Umbilical cord (tissue), 1 donor: ENCODE measurements at regions not wholly inside any gene's neighbourhood (a gene's known extent, or its start where the extent isn't known, plus 50 kb on each side); places are given as distances from the start of the nearest gene placed in this dataset.
"Not testable (repeated sequence)": the region's sequence is repeated elsewhere in the genome, so short reads cannot be mapped to it uniquely, and the experiment has no call there.

ENCODE experiments used
- DNase-seq: peaks from one replicate; pipeline ENCODE4 v3.0.0-alpha.2; 2015; ENCODE audit warnings: low spot score

DNA sequence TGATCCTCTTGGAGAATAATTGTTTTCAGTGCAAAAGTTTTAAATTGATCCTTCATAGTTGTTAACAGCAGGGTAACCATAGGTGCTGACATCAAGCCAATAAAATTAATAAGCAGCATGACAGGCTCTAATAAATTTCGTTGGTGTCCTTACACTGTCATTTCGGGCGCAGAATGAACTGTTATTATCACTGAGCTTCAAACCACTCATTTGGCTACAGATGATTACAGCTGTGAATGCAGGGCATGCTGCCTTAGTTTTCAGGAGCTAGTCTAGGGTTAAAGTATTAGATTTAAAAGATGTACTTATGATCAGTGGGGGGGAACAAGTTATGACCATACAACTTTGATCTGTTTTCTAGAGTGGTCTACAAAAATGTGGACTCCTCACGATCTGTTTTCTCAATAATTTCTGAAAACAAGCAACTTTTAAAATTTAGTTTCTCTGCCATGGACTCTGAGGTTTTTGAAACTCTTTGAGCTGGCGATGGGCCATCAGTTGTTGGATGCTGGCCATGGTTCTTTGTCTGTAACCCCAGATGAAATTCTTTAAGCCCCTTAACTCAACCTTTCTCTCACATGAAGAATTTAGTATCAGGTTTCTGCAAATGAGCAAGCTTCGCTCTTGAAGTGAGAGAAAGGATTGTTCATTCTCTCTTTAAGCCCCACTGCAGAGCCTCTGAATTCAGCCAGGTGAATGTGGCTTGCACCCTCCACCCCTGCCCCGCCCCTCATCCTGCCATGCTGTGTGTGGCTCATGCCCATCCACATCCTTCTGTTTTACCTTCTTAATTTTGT is 99.1 kb upstream of the MTHFD1L start:
- peak; percentile 40 for DNase-seq

DNA sequence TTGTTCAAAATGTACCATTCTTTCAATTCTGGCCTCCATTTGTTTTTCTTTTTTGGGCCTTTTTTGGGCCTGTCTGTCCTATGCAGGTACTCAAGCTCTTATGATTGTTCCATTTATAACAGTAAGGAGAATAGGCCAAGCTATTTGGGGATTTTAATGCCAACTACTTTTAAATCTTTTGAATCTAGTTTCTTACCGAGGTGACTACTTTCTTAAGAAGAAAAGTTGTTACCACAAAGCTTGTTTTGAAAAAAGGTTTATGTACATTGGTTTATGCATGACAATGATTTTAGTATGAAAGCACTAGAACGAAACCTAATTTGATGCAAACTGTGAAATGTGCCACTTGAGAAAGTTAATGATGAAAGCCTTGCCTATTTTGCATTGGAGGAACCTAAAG is 98.3 kb upstream of the MTHFD1L start:
- DNase-seq: no peak

DNA sequence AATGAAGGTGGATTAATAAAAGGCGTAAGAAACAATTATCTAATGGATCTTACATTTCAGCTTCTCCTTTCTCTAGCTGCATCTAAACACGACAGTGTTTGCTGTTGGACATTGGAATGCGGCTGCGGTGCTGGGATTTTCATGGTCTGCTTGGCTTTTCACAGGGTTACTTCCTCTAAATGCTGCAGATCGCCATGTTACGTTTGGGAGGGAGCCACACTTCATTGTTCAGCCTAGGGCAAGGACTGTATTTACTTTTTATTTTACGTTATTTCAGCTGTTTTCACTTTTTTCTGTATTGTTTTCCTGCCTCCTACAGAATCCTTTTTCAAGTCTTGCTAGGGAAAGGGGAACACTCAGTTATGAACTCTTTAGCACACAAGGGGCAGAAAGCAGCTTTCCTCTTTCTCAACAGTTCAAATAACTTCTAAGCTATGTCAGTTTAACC is 97.9 kb upstream of the MTHFD1L start:
- DNase-seq: peak; percentile 73

- peak; percentile 85 for DNase-seq
Observed at GRCh38 chr6:150770637-150771036, 94.9 kb upstream of the MTHFD1L start.

DNA sequence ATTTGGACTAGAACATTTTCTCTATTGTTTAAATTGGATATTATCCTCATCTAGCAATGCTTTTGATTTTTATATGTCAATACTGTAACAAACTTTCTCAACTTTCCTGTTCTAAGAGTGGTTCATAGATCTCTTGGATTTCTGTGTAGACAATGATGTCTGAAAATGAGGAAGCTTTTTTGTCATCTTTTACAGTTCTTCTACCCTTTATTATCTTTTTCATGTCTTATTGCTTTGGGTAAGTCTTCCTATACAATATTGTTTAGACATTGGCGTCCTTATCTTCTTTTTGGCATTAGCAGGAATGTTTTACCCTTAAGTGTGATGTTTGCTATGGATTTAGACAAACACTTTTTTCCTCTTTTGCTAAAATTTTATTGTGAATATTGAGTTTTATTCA is 91.5 kb upstream of the MTHFD1L start:
- no peak for DNase-seq

DNA sequence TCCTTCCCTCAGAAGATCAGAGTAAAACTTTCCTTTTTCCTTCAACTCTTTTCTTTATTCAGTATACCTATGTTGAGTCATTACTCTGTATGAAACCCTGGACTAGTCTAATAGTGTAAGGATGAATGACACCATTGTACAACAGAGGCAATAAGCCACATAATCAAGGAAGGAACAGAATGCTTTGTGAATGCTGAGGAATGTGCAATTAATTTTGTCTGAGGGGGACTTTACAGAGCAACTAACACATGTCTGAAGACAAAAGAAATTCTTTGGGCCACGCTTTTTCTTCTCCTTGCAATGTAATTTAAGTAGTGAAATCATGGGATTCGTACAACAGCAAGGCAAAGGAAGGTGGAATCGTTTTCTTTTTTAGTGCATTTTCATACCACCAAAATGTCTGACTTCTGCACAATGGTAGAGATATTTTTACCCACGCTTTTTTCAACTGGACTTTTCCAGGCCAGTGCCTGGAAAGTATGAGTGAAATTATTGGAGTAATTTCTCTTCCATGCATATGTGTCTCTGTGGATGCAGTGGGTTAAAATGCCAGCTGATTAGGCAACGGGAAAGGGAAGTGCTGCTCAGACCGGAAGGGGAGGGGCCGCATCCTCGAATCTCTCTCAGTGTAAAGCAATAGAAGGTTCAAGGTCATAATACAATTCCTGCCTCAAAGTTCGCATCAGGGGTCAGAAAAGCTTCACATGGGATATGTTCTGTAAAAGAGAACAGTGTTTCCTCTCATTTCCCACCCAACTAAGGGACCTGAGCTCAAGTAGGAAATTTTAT is 89.9 kb upstream of the MTHFD1L start:
- DNase-seq: no peak

DNA sequence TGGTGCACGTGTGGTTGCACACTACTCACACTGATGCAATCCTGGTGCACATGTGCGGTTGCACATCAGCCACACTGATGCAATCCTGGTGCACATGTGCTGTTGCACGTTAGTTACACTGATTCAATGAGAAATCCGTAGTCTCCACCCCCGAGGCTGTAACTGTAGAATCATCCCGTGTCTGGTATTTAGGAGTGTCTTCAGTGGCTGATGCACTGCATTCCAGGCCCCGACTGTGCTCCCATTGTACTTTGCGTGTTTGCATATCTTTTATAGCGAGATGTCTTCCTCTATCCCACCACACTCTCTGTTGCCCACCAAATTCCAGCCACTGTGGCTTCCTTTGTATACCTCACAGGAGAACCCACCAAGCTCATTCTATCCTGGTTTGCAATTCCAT is 87.8 kb upstream of the MTHFD1L start:
- DNase-seq: no peak

DNA sequence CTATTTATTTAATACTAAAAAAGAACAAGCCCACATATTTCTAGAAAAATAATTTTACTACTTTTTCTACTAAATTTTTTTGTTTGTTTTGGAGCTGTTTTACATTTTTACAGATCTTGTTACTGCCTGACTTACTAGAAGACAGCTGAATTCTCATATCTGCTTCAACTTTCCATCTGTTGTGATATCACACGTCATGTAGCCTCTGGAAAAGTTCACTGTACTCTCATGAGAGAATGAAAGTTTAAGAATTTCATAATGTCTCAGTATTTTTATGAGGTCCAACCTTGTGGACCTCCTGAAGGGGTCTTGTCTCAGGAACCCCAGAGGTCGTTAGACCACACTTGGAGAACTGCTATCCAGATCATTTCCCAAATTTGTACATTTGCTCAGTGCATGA is 81.7 kb upstream of the MTHFD1L start:
- peak; percentile 40 for DNase-seq

DNA sequence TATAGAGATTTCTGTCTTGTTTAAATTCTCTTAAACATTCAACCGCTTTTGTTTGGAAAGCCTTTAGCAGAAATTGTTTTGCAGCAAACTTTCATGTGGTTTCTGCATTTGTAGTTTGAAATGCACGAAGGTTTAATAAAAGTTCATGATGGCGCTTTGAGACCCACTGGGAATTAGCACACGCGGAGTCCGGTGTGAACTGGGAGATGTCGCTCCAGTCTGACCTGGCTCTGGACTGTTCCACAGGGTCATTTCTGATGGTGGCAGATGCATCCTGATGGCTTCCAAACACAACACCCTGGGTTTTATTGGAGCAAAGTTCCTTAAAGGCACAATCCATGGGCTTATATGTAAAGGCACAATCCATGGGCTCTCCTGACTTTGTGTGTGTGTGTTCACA is 78.1 kb upstream of the MTHFD1L start:
- no peak for DNase-seq

- DNase-seq: no peak
Observed at GRCh38 chr6:150788089-150788488, 77.4 kb upstream of the MTHFD1L start.

GRCh38 chr6:150789906-150790305 is 75.6 kb upstream of the MTHFD1L start:
- not testable (repeated sequence) for DNase-seq

DNA sequence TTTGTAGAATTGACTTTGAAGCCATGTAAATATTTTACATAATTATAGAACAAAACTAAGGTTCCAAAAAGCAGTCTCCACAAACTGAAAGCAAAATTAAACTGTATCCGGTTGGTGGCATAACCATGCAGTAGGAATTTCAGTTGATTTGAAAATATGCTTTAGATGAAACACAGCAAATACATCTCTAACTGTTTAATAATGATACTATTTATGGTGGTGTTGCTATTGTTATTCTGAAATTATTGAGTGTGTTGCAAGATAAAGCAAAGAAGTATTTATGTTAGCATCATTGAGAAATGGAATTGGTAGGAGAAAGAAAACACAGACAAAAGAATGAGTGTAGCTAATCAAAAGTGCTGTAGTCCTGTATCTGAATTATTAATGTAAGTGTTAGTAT is 73.8 kb upstream of the MTHFD1L start:
- no peak for DNase-seq

DNA sequence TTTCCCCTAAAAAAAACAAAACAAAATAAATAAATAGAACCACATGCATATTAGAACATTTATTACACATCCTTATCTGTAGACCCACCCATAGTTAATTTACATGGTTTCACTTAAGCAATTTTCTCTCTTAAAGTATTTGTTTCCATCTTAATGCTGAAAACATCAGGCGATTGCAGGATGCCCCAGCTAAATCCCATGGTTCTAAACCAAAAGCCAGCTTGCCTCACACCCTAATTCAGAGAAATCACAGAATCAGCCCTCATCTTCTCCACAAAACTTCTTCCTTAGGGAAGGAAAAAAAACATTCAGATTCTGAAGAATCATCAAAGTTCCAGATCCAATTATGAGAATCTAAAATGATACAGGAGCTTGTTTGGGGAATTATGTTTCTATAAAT is 67.6 kb upstream of the MTHFD1L start:
- peak; percentile 65 for DNase-seq

- no peak for DNase-seq
Observed at GRCh38 chr6:150799276-150799805, 66.2 kb upstream of the MTHFD1L start.

DNA sequence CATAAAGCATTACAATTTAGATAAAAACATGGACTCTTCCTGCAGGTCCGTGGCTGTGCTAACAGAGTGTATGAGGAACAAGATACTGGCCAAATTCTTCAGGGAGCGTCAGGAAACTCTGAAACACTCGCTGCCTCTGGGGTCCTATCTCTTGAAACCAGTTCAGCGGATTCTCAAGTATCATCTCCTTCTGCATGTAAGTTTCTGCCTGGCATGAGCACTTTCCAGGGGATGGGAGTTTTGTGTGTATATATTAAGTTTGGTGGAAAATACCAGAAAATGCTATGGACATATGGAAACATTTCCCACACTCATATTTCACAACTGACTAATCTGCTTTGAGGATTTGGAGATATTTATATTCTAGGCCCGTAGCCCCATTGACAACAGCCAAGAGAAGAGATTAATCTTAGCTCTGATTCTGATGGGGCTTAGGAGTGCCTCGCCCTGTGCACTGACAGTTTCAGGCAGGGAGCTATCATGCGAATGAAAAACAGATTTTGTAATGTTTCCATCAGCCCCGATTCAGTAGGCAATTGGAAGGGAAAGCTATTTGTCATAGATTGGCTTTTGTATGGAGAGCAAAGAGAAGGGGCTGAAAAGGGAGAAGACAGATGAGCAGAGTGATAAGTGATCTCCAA is 64.7 kb upstream of the MTHFD1L start:
- DNase-seq: peak; percentile 95

DNA sequence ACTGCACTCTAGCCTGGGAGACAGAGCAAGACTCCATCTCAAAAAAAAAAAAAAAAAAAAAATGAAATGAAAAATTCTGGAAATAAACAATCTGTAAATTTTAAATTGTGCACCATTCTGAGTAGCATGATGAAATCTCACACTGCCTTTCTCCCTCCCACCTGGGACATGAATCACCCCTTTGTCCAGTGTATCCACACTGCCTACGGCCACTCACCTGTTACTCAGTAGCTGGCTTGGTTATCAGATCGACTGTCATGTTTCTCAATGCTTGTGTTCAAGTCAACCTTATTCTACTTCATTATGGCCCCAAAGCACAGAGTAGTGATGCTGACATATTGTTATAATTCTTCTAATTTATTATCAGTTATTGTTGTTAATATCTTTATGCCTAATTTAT is 58.7 kb upstream of the MTHFD1L start:
- no peak for DNase-seq

DNA sequence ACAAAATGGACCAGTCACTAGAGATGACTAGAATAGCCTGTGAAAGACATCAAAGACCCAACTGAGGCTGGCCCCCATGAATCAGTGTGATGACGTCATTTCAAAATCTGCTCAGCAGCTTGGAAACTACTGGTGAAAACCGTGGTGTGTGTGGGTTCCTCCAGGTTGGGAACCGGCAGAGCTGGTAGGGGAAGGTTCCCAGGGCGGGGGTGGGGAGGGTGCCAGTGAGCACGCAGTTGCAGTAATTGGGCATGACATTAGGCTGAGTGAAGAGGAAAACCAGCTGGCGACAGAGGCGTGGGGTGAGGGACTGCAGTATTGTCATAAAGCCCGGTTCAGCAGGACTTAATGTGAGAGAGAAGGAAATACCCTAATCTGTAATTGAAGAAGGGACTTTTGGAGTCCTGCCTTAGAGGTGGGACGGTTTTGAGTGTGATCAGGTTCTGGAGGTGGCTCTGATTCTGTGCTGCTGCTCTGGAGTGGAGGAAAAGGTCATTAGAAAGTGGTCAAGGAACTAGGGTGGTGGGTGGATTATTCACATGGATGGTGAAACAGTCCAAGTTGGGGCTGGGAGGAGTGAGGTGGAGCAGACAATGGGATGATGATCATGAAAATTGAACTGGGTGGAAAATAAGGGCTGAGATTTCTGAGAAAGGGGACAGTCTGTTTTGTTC is 52.0 kb upstream of the MTHFD1L start:
- peak; percentile 42 for DNase-seq

GRCh38 chr6:150813993-150814359 is 51.5 kb upstream of the MTHFD1L start:
- DNase-seq: peak; percentile 23
